ENCODE measurements at regions not wholly inside any gene's neighbourhood (a gene's known extent, or its start where the extent isn't known, plus 50 kb on each side); places are given as distances from the start of the nearest gene placed in this dataset.

GRCh38 chr2:158006961-158007719 is 94.5 kb upstream of the UPP2 start:
- no peak for DNase-seq (ENCODE audit: low read depth)

- no peak for DNase-seq (ENCODE audit: low read depth)
These were observed 97.4 kb upstream of the UPP2 start for GRCh38 chr2:158004126-158004764.

GRCh38 chr2:158002079-158002478 is 99.6 kb upstream of the UPP2 start:
- no peak for DNase-seq (ENCODE audit: low read depth)

DNA sequence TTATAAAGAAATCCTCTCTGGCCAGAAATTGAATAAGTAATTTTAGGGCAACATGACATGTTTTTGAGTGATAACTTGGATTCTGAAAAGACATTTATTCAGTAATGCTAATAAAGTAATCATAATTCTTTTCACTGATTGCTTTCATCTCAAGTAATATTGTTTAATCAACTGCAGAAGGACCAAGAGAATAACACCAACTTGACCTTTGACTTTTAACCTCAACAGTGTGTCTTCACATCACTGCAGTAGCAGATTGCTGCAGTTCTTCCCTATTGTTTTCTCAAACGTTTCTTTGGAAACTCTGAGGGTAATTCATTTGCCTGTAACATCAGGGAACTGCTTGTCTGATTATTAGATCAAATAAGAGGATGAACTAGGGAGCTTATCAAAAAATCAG is 104.9 kb upstream of the UPP2 start:
- no peak for DNase-seq (ENCODE audit: low read depth)

DNA sequence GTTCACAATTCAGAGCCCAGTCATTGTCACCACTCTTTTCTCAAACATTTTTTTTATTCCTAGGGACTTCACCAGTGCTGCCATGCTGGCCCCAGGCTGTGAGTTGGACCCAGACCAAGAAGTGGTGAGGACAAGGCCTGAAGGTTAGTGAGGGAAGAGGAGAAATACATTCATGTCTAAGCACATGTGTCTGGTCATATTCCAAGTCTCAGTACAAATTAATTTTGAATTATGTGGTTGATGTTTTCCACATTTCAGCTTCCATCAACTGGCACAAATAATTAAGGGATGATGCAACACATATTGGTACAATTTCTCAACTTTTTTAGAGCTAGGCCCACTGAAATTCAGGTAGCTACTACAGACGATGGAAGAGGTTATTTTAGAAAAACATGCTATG is 106.6 kb upstream of the UPP2 start:
- DNase-seq (ENCODE audit: low read depth), result no peak

- no peak for DNase-seq (ENCODE audit: low read depth)
These were observed 109.7 kb upstream of the UPP2 start for GRCh38 chr2:157991932-157992331.

- no peak for DNase-seq (ENCODE audit: low read depth)
These were observed 111.5 kb upstream of the UPP2 start for GRCh38 chr2:157990173-157990572.

- no peak for DNase-seq (ENCODE audit: low read depth)
These were observed 112.4 kb upstream of the UPP2 start for GRCh38 chr2:157989227-157989626.

DNA sequence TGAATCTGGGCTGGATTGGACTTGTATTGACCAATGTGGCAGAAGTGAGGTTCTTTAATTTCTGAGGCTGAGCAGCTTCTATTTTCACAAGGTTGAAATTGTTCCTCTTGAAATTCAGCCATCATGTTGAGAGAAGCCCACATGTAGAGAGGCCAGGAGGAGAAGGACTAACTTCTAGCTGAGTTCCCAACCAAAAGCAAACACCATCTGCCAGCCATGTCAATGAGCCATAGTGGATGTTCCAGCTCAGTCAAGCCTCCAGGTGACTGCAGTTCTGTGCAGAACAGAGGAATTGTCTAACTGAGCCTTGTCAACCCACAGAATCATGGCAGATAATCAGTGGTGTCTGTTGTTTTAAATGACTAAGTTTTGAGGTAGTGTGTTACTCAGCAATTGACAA is 110.6 kb upstream of the ACVR1 start:
- DNase-seq (ENCODE audit: low read depth), result no peak

DNA sequence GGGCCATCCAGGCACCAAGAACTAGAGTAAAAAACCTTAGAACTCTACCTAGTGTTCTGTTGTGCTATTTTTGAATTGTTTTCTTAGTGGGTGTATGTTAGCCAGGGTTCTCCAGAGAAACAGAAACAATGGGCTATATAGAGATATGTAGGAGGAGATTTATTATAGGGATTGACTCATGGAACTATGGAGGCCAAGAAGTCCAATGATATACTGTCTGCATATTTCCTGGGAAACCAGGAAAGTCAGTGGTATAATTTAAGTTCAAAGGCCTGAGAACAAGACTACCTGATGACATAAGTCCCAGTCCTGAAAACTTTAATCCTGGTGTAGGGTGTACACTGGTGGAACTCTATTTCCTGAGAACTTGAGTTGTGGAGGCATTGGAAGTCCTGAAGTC is 108.7 kb upstream of the ACVR1 start:
- no peak for DNase-seq (ENCODE audit: low read depth)

DNA sequence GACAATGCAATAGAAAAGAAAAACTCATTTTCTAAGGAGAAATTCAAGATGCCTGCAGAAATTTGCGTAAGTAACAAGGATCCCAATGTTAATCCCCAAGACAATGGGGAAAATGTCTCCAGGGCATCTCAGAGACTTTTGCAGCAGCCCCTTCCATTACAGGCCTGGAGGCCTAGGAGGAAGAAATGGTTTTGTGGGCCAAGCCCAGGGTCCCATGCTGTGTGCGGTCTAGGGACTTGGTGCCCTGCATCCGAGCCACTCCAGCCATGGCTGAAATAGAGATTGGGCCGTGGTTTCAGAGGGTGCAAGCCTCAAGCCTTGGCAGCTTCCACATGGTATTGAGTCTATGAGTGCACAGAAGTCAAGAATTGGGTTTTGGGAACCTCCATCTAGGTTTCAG is 103.9 kb upstream of the ACVR1 start:
- DNase-seq (ENCODE audit: low read depth), result no peak

DNA sequence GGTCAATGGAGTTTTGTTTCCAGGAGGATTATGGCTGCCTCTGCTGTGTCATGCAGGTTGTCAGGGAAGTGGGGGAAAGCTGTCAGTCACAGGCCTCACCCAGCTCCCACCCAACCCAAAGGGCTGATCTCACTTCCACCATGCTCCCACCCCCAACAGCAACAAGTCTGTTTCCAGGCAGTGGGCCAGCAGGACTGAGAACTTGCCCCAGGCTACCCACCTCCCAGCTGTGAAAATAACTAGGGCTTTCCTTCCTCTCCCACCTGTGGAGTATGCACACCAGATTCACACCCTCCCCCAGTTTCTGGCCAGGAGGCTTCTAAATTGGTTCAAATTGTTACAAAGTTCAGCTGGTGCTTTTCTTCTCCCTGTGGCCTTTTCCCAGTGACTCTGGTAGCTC is 95.6 kb upstream of the ACVR1 start:
- DNase-seq (ENCODE audit: low read depth), result no peak

GRCh38 chr2:157967856-157968255 is 91.7 kb upstream of the ACVR1 start:
- no peak for DNase-seq (ENCODE audit: low read depth)

GRCh38 chr2:157959249-157959648 is 83.1 kb upstream of the ACVR1 start:
- no peak for DNase-seq (ENCODE audit: low read depth)

DNA sequence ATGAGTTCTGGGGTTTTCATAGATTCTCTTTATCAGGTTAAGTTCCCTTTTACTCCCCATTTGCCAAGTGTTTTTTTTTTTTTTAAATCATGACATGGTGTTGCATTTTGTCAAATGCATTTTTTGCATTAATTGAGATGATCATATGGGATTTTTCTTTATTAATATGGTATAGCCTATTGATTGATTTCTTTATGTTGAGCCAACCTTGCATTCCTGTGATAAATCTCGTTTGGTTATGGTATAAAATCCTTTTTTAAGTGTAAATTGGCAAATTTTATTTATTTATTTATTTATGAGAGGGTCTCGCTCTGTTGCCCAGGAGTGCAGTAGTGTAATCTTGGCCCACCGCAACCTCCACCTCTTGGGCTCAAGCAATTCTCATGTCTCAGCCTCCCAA is 81.5 kb upstream of the ACVR1 start:
- DNase-seq (ENCODE audit: low read depth), result no peak

DNA sequence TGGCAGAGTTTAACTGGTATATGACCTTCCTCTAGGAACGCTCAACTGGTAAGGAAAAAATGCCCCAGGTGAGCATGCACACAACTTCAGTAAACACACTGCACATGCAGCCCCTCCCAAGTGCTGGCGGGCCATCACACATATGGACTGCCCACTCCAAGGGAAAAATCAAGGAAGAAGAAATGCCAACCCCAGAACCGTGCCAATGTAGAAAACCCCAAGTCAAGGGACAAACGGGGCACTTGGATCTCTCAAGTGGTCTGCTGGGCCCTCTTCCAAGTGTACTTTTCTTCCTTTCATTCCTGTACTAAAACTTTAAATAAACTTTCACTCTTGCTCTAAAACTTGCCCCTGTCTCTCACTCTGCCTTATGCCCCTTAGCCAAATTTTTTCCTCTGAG is 76.4 kb upstream of the ACVR1 start:
- no peak for DNase-seq (ENCODE audit: low read depth)

GRCh38 chr2:157948856-157949255 is 72.7 kb upstream of the ACVR1 start:
- DNase-seq (ENCODE audit: low read depth), result no peak

DNA sequence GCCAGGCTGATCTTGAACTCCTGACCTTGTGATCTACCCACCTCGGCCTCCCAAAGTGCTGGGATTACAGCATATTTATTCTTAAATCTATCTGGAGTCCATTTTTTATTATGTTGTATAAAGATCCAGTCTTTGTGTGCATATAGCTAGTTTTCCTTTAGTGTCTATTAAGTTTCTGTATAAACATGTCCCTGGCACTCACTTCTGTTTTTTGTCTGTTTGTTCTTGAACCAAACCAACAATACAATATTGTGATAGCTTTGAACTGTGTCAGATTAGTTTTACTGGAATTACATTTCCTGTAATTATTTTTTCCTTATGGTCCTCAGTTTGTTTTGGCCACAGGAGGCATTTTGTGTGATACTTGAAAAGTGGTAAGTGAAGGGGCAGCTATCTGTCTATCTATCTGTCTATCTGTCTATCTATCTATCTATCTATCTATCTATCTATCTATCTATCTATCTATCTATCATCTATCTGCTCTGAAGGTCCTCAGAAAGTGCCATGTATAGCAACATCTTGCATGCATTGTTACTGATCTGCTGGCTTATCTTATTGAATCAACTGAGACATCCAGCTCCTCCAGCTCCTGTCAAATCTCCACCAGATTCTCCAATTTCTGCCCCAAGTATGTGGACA is 70.9 kb upstream of the ACVR1 start:
- DNase-seq (ENCODE audit: low read depth), result no peak

DNA sequence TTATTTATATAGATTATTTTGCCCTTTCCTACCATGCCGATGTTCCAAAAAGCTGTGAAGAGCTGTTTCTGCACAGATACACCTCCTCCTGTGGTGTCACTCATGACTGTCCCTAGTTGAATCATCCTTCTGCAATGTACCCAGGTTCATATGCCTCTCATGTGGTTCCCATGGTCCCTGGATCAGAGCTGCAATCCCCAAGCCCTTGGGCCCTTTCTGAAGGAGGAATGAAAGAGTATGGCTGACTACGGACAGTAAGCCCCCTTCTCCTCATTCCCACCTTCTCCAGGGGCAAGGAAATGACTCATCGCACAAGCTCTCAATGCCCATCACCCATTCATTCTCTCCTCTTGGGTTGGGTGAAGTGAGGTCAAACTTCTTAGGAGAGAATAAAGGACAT is 63.9 kb upstream of the ACVR1 start:
- no peak for DNase-seq (ENCODE audit: low read depth)

GRCh38 chr2:157938556-157938955 is 62.4 kb upstream of the ACVR1 start:
- DNase-seq (ENCODE audit: low read depth), result no peak

GRCh38 chr2:157936406-157936805 is 60.3 kb upstream of the ACVR1 start:
- no peak for DNase-seq (ENCODE audit: low read depth)

DNA sequence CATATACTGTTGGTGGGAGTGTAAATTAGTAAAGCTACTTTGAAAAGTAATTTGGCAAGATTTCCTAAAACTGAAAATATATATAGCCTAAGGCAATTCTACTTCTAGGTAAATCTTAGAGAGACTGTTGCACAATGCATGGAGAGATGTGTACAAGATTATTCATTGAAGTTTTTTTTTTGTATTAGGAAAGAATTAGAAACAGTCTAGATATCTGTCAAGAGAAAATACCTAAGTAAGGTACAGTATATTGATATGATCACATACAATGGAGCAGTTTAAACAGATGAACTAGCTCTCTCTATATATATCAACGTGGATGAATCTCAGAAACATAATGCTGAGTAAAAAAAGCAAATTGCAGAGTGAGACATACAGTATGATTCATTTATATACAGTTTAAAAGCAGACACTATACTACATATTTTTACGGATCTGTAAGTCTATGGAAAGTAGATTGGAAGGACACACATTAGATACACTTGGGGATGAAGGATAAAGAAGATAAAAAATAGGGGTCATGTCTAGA is 59.3 kb upstream of the ACVR1 start:
- no peak for DNase-seq (ENCODE audit: low read depth)

- DNase-seq (ENCODE audit: low read depth), result no peak
These were observed 58.7 kb upstream of the ACVR1 start for GRCh38 chr2:157934684-157935377.
